ENCODE measurements at regions not wholly inside any gene's neighbourhood (a gene's known extent, or its start where the extent isn't known, plus 50 kb on each side); places are given as distances from the start of the nearest gene placed in this dataset.

DNA sequence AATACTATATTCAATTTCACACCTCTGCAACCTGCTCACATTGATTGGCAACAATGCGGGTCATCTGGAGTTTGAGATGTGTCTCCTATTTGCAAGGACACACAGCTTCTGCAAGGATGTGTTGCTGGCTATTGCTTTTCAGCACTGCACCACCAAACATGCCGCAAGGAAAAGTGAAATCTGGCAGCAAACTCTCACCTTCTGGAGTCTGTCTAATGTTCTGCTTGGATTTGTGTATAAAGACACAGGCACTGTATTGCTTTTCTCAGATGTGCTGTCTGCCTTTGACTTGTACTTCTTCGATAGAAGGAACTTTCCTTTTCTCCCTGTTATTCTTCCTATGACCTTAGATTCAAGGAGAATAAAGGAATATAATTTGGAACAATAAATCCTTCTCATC, 138.6 kb upstream of the EPHA4 start:
- Histone ChIP-seq H3K4me3 (replicated peaks; ENCODE audit: insufficient read depth, low read length) (no peak overlapping the region), H3K27me3 (ENCODE audit: insufficient read depth, poor library complexity, severe bottlenecking) (no peaks in the 10 kb centered on the region), H3K27ac (replicated peaks) (no peak overlapping the region)
- TF ChIP-seq POLR2AphosphoS5 (IDR thresholded peaks at IDR 0.05; ENCODE audit: low read depth) (no peak), SPI1 (IDR thresholded peaks at IDR 0.05; ENCODE audit: borderline replicate concordance, low read depth) (no peak), GABPA (IDR thresholded peaks at IDR 0.05; ENCODE audit: low read depth) (no peak)
- TF ChIP-seq, protein P1, sequence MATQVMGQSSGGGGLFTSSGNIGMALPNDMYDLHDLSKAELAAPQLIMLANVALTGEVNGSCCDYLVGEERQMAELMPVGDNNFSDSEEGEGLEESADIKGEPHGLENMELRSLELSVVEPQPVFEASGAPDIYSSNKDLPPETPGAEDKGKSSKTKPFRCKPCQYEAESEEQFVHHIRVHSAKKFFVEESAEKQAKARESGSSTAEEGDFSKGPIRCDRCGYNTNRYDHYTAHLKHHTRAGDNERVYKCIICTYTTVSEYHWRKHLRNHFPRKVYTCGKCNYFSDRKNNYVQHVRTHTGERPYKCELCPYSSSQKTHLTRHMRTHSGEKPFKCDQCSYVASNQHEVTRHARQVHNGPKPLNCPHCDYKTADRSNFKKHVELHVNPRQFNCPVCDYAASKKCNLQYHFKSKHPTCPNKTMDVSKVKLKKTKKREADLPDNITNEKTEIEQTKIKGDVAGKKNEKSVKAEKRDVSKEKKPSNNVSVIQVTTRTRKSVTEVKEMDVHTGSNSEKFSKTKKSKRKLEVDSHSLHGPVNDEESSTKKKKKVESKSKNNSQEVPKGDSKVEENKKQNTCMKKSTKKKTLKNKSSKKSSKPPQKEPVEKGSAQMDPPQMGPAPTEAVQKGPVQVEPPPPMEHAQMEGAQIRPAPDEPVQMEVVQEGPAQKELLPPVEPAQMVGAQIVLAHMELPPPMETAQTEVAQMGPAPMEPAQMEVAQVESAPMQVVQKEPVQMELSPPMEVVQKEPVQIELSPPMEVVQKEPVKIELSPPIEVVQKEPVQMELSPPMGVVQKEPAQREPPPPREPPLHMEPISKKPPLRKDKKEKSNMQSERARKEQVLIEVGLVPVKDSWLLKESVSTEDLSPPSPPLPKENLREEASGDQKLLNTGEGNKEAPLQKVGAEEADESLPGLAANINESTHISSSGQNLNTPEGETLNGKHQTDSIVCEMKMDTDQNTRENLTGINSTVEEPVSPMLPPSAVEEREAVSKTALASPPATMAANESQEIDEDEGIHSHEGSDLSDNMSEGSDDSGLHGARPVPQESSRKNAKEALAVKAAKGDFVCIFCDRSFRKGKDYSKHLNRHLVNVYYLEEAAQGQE (IDR thresholded peaks at IDR 0.05; ENCODE audit: insufficient replicate concordance, low read depth): no peak
- TF ChIP-seq, protein P2, sequence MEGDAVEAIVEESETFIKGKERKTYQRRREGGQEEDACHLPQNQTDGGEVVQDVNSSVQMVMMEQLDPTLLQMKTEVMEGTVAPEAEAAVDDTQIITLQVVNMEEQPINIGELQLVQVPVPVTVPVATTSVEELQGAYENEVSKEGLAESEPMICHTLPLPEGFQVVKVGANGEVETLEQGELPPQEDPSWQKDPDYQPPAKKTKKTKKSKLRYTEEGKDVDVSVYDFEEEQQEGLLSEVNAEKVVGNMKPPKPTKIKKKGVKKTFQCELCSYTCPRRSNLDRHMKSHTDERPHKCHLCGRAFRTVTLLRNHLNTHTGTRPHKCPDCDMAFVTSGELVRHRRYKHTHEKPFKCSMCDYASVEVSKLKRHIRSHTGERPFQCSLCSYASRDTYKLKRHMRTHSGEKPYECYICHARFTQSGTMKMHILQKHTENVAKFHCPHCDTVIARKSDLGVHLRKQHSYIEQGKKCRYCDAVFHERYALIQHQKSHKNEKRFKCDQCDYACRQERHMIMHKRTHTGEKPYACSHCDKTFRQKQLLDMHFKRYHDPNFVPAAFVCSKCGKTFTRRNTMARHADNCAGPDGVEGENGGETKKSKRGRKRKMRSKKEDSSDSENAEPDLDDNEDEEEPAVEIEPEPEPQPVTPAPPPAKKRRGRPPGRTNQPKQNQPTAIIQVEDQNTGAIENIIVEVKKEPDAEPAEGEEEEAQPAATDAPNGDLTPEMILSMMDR (IDR thresholded peaks at IDR 0.05; ENCODE audit: insufficient read depth, low read length): no peak
- DNase-seq (ENCODE audit: low read depth in 1 of 2, low spot score in 1 of 2): no peak

DNA sequence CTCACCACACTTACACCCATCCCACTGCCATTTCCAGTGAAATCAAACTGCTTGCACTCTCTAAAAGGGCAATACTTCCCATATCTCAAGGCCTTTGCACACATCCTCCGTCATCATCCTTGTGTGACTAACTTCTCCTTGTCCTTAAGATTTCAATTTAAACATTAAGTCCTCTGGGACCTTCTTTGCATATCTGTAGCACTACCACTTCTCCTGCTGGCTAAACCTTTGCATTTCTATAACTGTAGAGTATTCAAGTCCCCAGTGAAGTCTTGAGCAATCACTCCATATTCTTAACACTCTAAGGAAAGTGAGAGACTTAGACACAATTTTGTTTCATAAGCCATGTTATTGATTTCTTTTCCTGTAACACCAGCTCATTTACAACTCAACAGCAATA, 136.8 kb upstream of the EPHA4 start:
- TF ChIP-seq, protein P1 (IDR thresholded peaks at IDR 0.05; ENCODE audit: insufficient replicate concordance, low read depth): no peak
- TF ChIP-seq, protein P2 (IDR thresholded peaks at IDR 0.05; ENCODE audit: insufficient read depth, low read length): no peak
- TF ChIP-seq POLR2AphosphoS5 (IDR thresholded peaks at IDR 0.05; ENCODE audit: low read depth) (no peak), SPI1 (IDR thresholded peaks at IDR 0.05; ENCODE audit: borderline replicate concordance, low read depth) (no peak), GABPA (IDR thresholded peaks at IDR 0.05; ENCODE audit: low read depth) (no peak)
- Histone ChIP-seq H3K27ac (replicated peaks) (no peak overlapping the region), H3K27me3 (ENCODE audit: insufficient read depth, poor library complexity, severe bottlenecking) (no peaks in the 10 kb centered on the region), H3K4me3 (replicated peaks; ENCODE audit: insufficient read depth, low read length) (no peak overlapping the region)
- no peak for DNase-seq (ENCODE audit: low read depth in 1 of 2, low spot score in 1 of 2)

DNA sequence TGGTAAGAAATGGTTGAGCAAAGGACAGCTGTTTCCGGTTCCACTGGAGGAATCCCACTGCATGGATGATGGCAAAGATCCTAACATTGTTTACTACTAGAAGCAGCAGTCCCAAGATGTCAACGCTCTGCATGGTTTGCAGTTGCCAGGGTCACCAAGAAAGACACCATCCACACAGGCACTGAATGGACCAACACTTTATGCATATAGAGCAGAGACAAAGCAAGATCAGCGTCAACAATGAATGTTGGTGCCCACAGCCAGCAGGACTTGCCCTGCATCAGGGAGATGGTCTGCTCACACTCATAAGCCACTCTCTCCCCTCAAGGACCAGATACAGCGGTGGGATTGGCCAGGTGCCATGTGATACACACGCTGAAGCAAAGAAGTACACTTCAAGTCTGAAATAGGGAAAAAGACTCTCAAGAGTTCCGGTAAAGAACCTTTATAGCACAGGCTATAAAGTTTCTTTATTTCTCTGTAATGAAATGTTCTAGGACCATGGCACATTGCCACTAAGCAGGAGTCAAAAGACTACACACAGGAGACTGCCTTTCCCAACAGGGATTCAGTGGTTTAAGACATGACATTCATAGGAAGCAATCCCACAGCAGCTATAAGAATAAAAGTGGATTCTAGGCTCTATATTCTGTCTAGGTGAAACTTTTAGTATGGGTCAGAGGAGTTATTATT, 133.2 kb upstream of the EPHA4 start:
- no peak for DNase-seq (ENCODE audit: low read depth in 1 of 2, low spot score in 1 of 2)
- Histone ChIP-seq H3K4me3 (replicated peaks; ENCODE audit: insufficient read depth, low read length) (no peak overlapping the region), H3K27me3 (ENCODE audit: insufficient read depth, poor library complexity, severe bottlenecking) (no peaks in the 10 kb centered on the region), H3K27ac (replicated peaks) (no peak overlapping the region)
- no peak for TF ChIP-seq POLR2AphosphoS5 (IDR thresholded peaks at IDR 0.05; ENCODE audit: low read depth)
- TF ChIP-seq GABPA (IDR thresholded peaks at IDR 0.05; ENCODE audit: low read depth): no peak

DNA sequence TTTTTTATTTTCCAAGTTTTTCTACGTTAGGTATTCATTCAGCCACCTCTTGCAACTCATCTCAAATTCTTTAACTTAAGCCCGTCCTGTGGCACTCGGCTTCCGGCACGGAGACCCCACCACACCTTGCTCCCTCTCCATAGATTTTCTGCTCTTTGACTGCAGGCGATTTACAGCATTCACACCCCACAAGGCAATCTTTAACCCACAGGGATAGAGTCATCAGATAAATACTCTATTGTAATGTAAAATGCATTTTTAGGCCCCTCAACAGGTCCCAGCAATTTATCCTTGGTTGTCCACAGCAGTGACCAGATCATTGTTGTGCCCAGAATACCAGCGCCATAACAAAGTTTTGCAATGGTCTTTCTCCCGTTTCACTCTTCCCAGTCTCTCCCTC, 132.3 kb upstream of the EPHA4 start:
- TF ChIP-seq SPI1 (IDR thresholded peaks at IDR 0.05; ENCODE audit: borderline replicate concordance, low read depth) (no peak), POLR2AphosphoS5 (IDR thresholded peaks at IDR 0.05; ENCODE audit: low read depth) (no peak), GABPA (IDR thresholded peaks at IDR 0.05; ENCODE audit: low read depth) (no peak)
- TF ChIP-seq, protein P2 (IDR thresholded peaks at IDR 0.05; ENCODE audit: insufficient read depth, low read length): no peak
- TF ChIP-seq, protein P1 (IDR thresholded peaks at IDR 0.05; ENCODE audit: insufficient replicate concordance, low read depth): no peak
- Histone ChIP-seq H3K4me3 (replicated peaks; ENCODE audit: insufficient read depth, low read length) (no peak overlapping the region), H3K27ac (replicated peaks) (no peak overlapping the region), H3K27me3 (ENCODE audit: insufficient read depth, poor library complexity, severe bottlenecking) (no peaks in the 10 kb centered on the region)
- no peak for DNase-seq (ENCODE audit: low read depth in 1 of 2, low spot score in 1 of 2)
